ENCODE measurements at regions not wholly inside any gene's neighbourhood (a gene's known extent, or its start where the extent isn't known, plus 50 kb on each side); places are given as distances from the start of the nearest gene placed in this dataset.
"Not testable (repeated sequence)": the region's sequence is repeated elsewhere in the genome, so short reads cannot be mapped to it uniquely, and the experiment has no call there.

DNA sequence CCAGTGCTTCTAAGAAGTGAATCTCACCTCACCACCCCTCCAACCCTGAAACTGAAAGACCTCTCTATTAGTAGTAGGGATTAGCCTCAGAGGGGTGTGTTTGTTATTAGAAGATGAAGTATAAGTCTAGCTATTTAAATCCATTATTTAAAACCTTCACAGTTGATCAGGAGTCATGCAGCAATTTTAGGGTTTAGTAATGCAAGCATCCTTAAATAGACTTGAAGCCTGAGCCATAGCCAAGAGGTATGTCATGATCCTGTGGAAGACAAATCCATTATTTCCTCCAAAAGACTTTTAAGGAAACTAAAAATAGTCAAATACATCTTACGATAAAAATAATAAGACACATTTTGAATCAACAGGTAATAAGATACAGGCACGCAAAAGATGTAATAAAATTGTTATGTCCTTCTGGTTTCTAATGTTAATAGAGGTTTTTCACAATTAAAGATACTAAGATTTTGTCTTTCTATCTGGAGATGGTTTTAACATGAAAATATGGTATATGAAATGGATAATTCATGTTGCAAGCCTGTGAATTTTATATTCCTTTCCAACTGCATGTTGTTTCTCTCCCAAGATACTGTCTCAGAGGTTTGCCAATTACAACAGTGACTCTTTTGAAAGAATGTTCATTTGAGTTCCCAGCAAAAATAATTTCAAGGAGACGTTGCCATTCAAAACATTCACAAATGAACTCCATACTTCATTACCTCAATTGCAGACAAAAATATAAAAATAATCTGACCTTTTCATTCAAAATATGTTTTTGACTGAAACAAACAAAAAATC, 68.0 kb downstream of the LUZP4 start:
- Histone ChIP-seq H3K27me3 (ENCODE audit: insufficient read depth, low read depth, severe bottlenecking) (no peaks in the 10 kb centered on the region), H3K27ac (no peak overlapping the region), H3K36me3 (no peaks in the 10 kb centered on the region), H3K4me3 (ENCODE audit: low read depth, low read length) (no peak overlapping the region), H3K9me3 (ENCODE audit: severe bottlenecking) (no peaks in the 10 kb centered on the region)
- no peak for DNase-seq
- TF ChIP-seq, protein P1, sequence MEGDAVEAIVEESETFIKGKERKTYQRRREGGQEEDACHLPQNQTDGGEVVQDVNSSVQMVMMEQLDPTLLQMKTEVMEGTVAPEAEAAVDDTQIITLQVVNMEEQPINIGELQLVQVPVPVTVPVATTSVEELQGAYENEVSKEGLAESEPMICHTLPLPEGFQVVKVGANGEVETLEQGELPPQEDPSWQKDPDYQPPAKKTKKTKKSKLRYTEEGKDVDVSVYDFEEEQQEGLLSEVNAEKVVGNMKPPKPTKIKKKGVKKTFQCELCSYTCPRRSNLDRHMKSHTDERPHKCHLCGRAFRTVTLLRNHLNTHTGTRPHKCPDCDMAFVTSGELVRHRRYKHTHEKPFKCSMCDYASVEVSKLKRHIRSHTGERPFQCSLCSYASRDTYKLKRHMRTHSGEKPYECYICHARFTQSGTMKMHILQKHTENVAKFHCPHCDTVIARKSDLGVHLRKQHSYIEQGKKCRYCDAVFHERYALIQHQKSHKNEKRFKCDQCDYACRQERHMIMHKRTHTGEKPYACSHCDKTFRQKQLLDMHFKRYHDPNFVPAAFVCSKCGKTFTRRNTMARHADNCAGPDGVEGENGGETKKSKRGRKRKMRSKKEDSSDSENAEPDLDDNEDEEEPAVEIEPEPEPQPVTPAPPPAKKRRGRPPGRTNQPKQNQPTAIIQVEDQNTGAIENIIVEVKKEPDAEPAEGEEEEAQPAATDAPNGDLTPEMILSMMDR (IDR thresholded peaks at IDR 0.05; ENCODE audit: low read depth, low read length) = no peak

DNA sequence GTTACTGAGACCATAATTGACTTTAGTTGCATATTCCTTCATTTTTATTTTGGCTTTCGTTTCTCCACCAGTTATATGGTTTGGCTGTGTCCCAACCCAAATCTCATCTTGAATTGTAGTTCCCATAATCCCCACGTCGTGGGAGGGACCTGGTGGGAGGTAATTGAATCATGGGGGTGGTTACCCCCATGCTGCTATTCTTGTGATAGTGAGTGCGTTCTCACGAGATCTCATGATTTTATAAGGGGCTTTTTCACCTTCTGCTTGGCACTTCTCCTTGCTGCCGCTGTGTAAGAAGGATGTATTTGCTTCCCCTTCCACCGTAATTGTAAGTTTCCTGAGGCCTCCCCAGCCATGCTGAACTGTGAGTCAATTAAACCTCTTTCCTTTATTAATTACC, 70.0 kb downstream of the LUZP4 start:
- not testable (repeated sequence) for DNase-seq; H3K4me3 ChIP-seq (ENCODE audit: low read depth, low read length); H3K27me3 ChIP-seq (ENCODE audit: insufficient read depth, low read depth, severe bottlenecking); H3K27ac ChIP-seq; H3K9me3 ChIP-seq (ENCODE audit: severe bottlenecking); H3K36me3 ChIP-seq

DNA sequence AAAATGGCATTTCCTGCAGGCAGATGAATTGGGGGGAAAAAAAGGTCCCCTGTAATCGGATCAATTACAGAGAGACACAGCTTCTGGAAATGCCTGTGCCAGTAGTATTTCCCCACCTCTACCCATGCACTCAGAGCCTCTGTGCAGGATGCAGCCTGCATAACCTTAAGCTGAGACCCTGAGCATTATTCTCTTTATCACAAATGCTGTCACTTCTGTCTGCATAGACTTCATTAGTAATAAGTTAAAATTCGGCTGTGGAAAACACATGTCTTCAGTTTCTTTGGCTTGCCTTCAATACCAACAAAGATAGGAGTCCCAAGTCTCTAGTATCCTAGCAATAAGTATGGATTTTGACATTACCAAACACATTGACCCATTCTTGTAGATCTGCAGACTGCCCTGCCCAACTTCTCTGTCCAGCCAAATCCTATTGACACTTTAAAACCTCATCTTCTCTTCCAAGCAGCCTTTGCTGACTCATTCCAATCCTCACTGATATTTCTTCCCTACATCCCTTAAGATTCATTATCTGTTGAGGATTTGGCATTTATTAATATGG, 70.8 kb downstream of the LUZP4 start:
- TF ChIP-seq, protein P1 (IDR thresholded peaks at IDR 0.05; ENCODE audit: low read depth, low read length) = no peak
- no peak overlapping the region for H3K4me3 ChIP-seq (ENCODE audit: low read depth, low read length)
- no peaks in the 10 kb centered on the region for H3K9me3 ChIP-seq (ENCODE audit: severe bottlenecking)
- no peaks in the 10 kb centered on the region for H3K27me3 ChIP-seq (ENCODE audit: insufficient read depth, low read depth, severe bottlenecking)
- no peak for DNase-seq
- H3K36me3 ChIP-seq = no peaks in the 10 kb centered on the region
- no peak overlapping the region for H3K27ac ChIP-seq

DNA sequence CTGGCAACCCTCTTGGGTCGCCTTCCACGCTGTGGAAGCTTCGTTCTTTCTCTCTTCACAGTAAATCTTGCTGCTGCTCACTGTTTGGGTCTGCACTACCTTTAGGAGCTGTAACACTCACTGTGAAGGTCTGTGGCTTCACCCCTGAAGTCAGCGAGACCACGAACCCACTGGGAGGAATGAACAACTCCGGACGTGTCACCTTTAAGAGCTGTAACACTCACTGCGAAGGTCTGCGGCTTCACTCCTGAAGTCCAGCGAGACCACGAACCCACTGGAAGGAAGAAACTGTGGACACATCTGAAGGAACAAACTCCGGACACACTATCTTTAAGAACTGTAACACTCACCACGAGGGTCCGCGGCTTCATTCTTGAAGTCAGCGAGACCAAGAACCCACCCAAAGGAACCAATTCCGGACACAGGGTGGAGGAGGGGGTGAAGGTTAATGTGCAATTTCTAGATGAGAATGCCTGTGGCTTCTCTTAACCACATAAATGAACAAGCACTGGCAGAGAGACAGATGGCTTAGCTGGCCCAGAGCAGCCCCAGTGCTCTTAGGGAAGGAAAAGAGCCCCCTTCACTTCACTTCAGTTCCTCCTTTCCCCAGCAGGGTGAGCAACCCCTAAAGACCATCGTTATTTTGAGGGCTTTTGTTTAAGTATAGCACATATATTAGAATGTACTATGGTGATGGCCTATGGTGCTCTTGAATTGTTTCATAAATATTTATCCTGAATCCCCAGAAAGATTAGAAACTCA, 73.0 kb downstream of the LUZP4 start:
- TF ChIP-seq, protein P1 (IDR thresholded peaks at IDR 0.05; ENCODE audit: low read depth, low read length) = peak; percentile 34; the same call in 1 of the 2 replicates
- H3K36me3 ChIP-seq = no peaks in the 10 kb centered on the region

DNA sequence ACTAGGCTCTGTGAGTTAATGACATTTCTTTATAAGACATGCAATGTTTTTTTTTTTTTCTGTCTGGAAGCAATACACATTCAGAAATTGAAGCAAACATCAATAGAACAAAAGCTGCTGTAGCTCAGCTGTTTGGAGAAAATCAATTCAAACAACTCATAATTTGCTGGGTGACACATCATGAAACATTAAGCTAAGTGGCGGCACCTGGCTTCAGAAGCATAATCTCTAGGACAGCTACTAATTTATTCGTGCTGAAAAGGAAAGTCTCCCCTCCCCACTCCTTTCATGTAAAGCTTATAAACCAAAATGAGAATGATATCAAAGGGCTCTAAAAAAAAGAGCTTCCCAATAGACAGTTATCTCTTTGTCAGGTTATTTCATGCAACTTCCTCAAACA, 73.9 kb downstream of the LUZP4 start:
- H3K4me3 ChIP-seq (ENCODE audit: low read depth, low read length) = no peak overlapping the region
- H3K27ac ChIP-seq = no peak overlapping the region
- TF ChIP-seq, protein P1 (IDR thresholded peaks at IDR 0.05; ENCODE audit: low read depth, low read length) = no peak
- H3K9me3 ChIP-seq (ENCODE audit: severe bottlenecking) = no peaks in the 10 kb centered on the region
- no peaks in the 10 kb centered on the region for H3K36me3 ChIP-seq
- DNase-seq = no peak
- no peaks in the 10 kb centered on the region for H3K27me3 ChIP-seq (ENCODE audit: insufficient read depth, low read depth, severe bottlenecking)

More for the DNA sequence above, 73.0 kb downstream of the LUZP4 start:
- no peaks in the 10 kb centered on the region for H3K27me3 ChIP-seq (ENCODE audit: insufficient read depth, low read depth, severe bottlenecking)
- no peaks in the 10 kb centered on the region for H3K9me3 ChIP-seq (ENCODE audit: severe bottlenecking)
- H3K4me3 ChIP-seq (ENCODE audit: low read depth, low read length) = no peak overlapping the region
- DNase-seq = peak; percentile 16
- no peak overlapping the region for H3K27ac ChIP-seq

DNA sequence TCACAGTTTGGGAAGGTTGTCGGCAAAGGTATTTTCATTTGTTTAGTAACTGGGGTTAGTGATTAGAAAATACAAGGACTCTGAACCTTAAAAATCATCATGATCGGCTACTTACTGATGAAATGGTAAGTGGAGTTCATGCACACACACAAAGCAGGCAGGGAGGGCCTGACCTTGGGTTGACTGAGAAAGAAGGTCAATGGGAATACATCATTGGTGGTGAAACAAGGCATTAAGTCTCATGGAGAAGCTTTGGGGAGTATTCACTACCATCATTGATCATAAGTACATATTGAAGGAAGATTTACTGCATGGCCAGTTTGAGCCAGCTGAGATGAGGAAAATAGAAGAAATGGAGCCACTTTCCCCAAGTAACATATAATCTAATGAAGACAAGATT, 74.4 kb downstream of the LUZP4 start:
- Histone ChIP-seq H3K27me3 (ENCODE audit: insufficient read depth, low read depth, severe bottlenecking) (no peaks in the 10 kb centered on the region), H3K4me3 (ENCODE audit: low read depth, low read length) (no peak overlapping the region)

More for the DNA sequence above, 74.4 kb downstream of the LUZP4 start:
- Histone ChIP-seq H3K27ac (no peak overlapping the region), H3K9me3 (ENCODE audit: severe bottlenecking) (no peaks in the 10 kb centered on the region), H3K36me3 (no peaks in the 10 kb centered on the region)
- TF ChIP-seq, protein P1 (IDR thresholded peaks at IDR 0.05; ENCODE audit: low read depth, low read length) = no peak
- no peak for DNase-seq
